ENCODE measurements at regions not wholly inside any gene's neighbourhood (a gene's known extent, or its start where the extent isn't known, plus 50 kb on each side); places are given as distances from the start of the nearest gene placed in this dataset.

- Histone ChIP-seq H3K27me3 (no peaks in the 10 kb centered on the region), H3K27ac (no peak overlapping the region), H3K36me3 (ENCODE audit: low read depth, missing control alignments) (no peaks in the 10 kb centered on the region), H3K4me3 (no peak overlapping the region), H3K9me3 (no peaks in the 10 kb centered on the region), H3K4me1 (no peaks in the 10 kb centered on the region)
- intact Hi-C loops (cut with DNase I; ENCODE audit: low total_unique reads), result no loop called here
- WGBS, 2 donors, result 42 to 74% methylated on average over 1 of the region's 1 CpG
- DNase-seq, result no peak
- TF ChIP-seq CTCF (IDR thresholded peaks at IDR 0.05) (no peak), POLR2A (IDR thresholded peaks at IDR 0.05) (no peak)
Observed at GRCh38 chr15:93897377-93897776, 334.0 kb upstream of the MCTP2 start.

GRCh38 chr15:93895976-93896770 is 335.2 kb upstream of the MCTP2 start:
- no peak for DNase-seq
- Histone ChIP-seq H3K9me3 (no peaks in the 10 kb centered on the region), H3K27me3 (no peaks in the 10 kb centered on the region), H3K27ac (no peak overlapping the region), H3K4me1 (no peaks in the 10 kb centered on the region), H3K4me3 (no peak overlapping the region), H3K36me3 (ENCODE audit: low read depth, missing control alignments) (no peaks in the 10 kb centered on the region)
- intact Hi-C loops (cut with DNase I; ENCODE audit: low total_unique reads), result no loop called here
- WGBS, 2 donors, result 76 to 82% methylated on average over 5 of the region's 5 CpGs
- TF ChIP-seq POLR2A (IDR thresholded peaks at IDR 0.05), result no peak
- no peak for TF ChIP-seq CTCF (IDR thresholded peaks at IDR 0.05)

- WGBS, 2 donors, result 78 to 86% methylated on average over 3 of the region's 3 CpGs
- no peak for TF ChIP-seq CTCF (IDR thresholded peaks at IDR 0.05)
- TF ChIP-seq POLR2A (IDR thresholded peaks at IDR 0.05), result no peak
- H3K4me1 ChIP-seq, result no peaks in the 10 kb centered on the region
- H3K27me3 ChIP-seq, result no peaks in the 10 kb centered on the region
- H3K36me3 ChIP-seq (ENCODE audit: low read depth, missing control alignments), result no peaks in the 10 kb centered on the region
- H3K9me3 ChIP-seq, result no peaks in the 10 kb centered on the region
- intact Hi-C loops (cut with DNase I; ENCODE audit: low total_unique reads), result no loop called here
- no peak overlapping the region for H3K27ac ChIP-seq
- DNase-seq, result no peak
- H3K4me3 ChIP-seq, result no peak overlapping the region
Observed at GRCh38 chr15:93894438-93895036, 336.8 kb upstream of the MCTP2 start.

GRCh38 chr15:93887151-93887550 is 344.2 kb upstream of the MCTP2 start:
- H3K36me3 ChIP-seq (ENCODE audit: low read depth, missing control alignments), result no peaks in the 10 kb centered on the region
- H3K4me3 ChIP-seq, result no peak overlapping the region
- no peaks in the 10 kb centered on the region for H3K9me3 ChIP-seq
- 93 to 100% methylated on average over 1 of the region's 1 CpG for WGBS, 2 donors
- DNase-seq, result no peak
- intact Hi-C loops (cut with DNase I; ENCODE audit: low total_unique reads), result no loop called here
- H3K27me3 ChIP-seq, result no peaks in the 10 kb centered on the region
- H3K4me1 ChIP-seq, result no peaks in the 10 kb centered on the region
- TF ChIP-seq CTCF (IDR thresholded peaks at IDR 0.05) (no peak), POLR2A (IDR thresholded peaks at IDR 0.05) (no peak)
- no peak overlapping the region for H3K27ac ChIP-seq

- Histone ChIP-seq H3K4me3 (no peak overlapping the region), H3K36me3 (ENCODE audit: low read depth, missing control alignments) (no peaks in the 10 kb centered on the region), H3K27me3 (no peaks in the 10 kb centered on the region), H3K9me3 (no peaks in the 10 kb centered on the region), H3K27ac (no peak overlapping the region), H3K4me1 (no peaks in the 10 kb centered on the region)
- TF ChIP-seq POLR2A (IDR thresholded peaks at IDR 0.05) (no peak), CTCF (IDR thresholded peaks at IDR 0.05) (no peak)
- DNase-seq, result no peak
- 86 to 88% methylated on average over 3 of the region's 3 CpGs for WGBS, 2 donors
- intact Hi-C loops (cut with DNase I; ENCODE audit: low total_unique reads), result no loop called here
Observed at GRCh38 chr15:93882779-93883178, 348.6 kb upstream of the MCTP2 start.

Data from testis (tissue), 2 donors.